ENCODE measurements at regions not wholly inside any gene's neighbourhood (a gene's known extent, or its start where the extent isn't known, plus 50 kb on each side); places are given as distances from the start of the nearest gene placed in this dataset.

DNA sequence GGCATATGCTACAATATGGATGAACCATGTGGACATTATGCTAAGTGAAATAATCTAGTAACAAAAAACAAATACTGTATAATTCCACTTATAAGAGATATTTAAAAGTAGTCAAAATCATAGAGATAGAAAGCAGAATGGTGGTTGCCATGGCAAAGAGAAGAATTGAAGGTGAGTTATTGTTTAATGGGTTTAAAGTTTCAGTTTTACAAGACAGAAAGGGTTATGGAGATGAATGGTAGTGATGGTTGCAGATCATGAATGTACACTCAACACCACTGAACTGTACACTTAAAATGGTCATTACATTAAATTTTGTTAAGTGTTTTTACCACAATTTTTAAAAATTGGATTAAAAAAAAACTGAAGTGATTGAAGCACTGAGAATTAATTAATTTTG is 298.2 kb upstream of the ZC3H15 start:
- no peak overlapping the region for H3K4me2 ChIP-seq (ENCODE audit: low read length)
- no peaks in the 10 kb centered on the region for H3K36me3 ChIP-seq (ENCODE audit: insufficient read depth, low read length)
- no peaks in the 10 kb centered on the region for H3K9me3 ChIP-seq (replicated peaks; ENCODE audit: low read length)

DNA sequence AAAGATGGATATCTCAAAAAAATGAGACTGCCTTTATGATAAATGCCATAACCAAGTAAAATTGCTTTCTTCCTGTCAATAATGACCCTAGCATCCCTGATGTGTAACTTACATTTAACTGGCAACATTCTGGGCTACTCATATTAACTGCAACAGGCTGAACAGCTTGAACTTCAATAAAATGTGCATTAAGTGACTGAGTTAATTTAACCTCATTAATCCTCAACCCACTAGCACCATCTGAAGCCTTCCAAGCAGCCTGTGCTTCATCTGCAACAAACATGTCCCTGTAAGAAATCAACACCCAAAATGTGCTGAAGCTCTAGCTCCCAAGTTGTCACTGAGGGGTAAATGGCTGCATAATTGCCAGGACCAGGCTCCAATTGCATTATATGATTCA is 296.2 kb upstream of the ZC3H15 start:
- Histone ChIP-seq H3K27me3 (ENCODE audit: control insufficient read depth, insufficient read depth, low read length) (no peaks in the 10 kb centered on the region), H3K9ac (ENCODE audit: low read depth, low read length) (no peak overlapping the region), H3K4me2 (ENCODE audit: low read length) (no peak overlapping the region), H3K36me3 (ENCODE audit: insufficient read depth, low read length) (no peaks in the 10 kb centered on the region), H3K4me1 (ENCODE audit: control insufficient read depth, insufficient read depth, low read length) (no peaks in the 10 kb centered on the region), H3K4me3 (ENCODE audit: low read length) (no peak overlapping the region), H3K9me3 (replicated peaks; ENCODE audit: low read length) (no peaks in the 10 kb centered on the region)

More for the DNA sequence above, 298.2 kb upstream of the ZC3H15 start:
- Histone ChIP-seq H3K27me3 (ENCODE audit: control insufficient read depth, insufficient read depth, low read length) (no peaks in the 10 kb centered on the region), H3K4me1 (ENCODE audit: control insufficient read depth, insufficient read depth, low read length) (no peaks in the 10 kb centered on the region), H3K4me3 (ENCODE audit: low read length) (no peak overlapping the region), H3K9ac (ENCODE audit: low read depth, low read length) (no peak overlapping the region)

DNA sequence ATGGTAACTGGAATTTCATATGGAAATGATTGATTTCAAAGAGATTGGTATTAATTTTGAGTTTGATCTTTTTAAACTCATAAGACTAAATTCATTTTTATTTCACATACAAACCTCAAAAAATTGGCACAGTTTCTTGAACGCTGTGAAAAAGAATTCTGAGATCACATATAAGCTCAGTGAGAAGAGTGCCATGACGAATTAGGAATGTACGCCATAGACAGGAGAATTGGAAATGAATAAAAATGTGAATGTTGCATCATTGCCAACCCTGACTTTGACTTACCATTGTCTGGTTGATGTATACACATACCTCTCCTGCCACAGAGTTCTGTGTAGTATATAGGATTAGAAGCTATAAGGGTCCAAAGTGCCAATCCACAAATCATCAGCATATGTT is 290.4 kb upstream of the ZC3H15 start:
- no peak overlapping the region for H3K4me3 ChIP-seq (ENCODE audit: low read length)

DNA sequence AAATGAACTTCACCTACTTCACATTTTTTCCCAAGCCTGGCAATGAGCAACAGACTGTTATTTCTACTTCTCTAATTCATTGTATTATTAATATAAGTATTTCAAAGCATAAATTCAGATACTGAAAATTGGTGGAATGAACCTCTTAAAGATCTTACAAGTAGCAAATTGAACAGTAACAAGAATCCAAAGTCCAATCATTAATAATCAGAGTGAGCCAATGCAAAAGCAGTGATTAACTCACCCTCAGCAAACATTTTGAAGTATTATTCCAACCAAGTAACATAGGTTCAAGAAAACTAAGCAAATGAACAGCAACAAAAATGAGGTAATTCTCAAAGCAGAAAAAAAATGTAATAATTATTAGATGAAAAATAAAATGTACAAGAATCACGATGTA is 288.1 kb upstream of the ZC3H15 start:
- no peaks in the 10 kb centered on the region for H3K9me3 ChIP-seq (replicated peaks; ENCODE audit: low read length)
- no peaks in the 10 kb centered on the region for H3K27me3 ChIP-seq (ENCODE audit: control insufficient read depth, insufficient read depth, low read length)
- no peaks in the 10 kb centered on the region for H3K4me1 ChIP-seq (ENCODE audit: control insufficient read depth, insufficient read depth, low read length)
- no peaks in the 10 kb centered on the region for H3K36me3 ChIP-seq (ENCODE audit: insufficient read depth, low read length)
- H3K4me2 ChIP-seq (ENCODE audit: low read length), result no peak overlapping the region
- H3K4me3 ChIP-seq (ENCODE audit: low read length), result no peak overlapping the region
- H3K9ac ChIP-seq (ENCODE audit: low read depth, low read length), result no peak overlapping the region

More for the DNA sequence above, 290.4 kb upstream of the ZC3H15 start:
- Histone ChIP-seq H3K9me3 (replicated peaks; ENCODE audit: low read length) (no peaks in the 10 kb centered on the region), H3K27me3 (ENCODE audit: control insufficient read depth, insufficient read depth, low read length) (no peaks in the 10 kb centered on the region), H3K9ac (ENCODE audit: low read depth, low read length) (no peak overlapping the region), H3K4me1 (ENCODE audit: control insufficient read depth, insufficient read depth, low read length) (no peaks in the 10 kb centered on the region), H3K36me3 (ENCODE audit: insufficient read depth, low read length) (no peaks in the 10 kb centered on the region), H3K4me2 (ENCODE audit: low read length) (no peak overlapping the region)

DNA sequence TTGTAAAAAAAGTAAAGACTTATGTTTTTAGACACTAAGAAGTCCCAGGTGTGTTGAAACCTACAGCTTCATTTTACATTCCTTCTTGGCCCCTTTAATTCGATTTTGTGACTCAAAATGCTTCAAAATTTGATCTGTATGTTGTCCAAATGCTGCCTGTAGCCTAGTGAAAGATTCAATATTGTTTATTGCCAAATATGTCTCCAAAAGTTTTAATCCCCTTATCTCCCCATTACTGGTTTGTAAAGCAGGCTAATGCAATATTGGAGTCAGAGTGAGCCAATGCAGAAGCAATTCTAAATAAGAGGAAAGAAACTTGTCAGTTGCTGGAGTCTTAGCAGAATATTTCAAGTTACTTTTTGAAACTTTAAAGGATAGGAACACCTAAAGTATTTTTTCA is 287.0 kb upstream of the ZC3H15 start:
- H3K27me3 ChIP-seq (ENCODE audit: control insufficient read depth, insufficient read depth, low read length), result no peaks in the 10 kb centered on the region
- no peak overlapping the region for H3K4me2 ChIP-seq (ENCODE audit: low read length)
- no peak overlapping the region for H3K4me3 ChIP-seq (ENCODE audit: low read length)
- H3K9ac ChIP-seq (ENCODE audit: low read depth, low read length), result no peak overlapping the region
- no peaks in the 10 kb centered on the region for H3K36me3 ChIP-seq (ENCODE audit: insufficient read depth, low read length)
- H3K9me3 ChIP-seq (replicated peaks; ENCODE audit: low read length), result no peaks in the 10 kb centered on the region
- no peaks in the 10 kb centered on the region for H3K4me1 ChIP-seq (ENCODE audit: control insufficient read depth, insufficient read depth, low read length)

DNA sequence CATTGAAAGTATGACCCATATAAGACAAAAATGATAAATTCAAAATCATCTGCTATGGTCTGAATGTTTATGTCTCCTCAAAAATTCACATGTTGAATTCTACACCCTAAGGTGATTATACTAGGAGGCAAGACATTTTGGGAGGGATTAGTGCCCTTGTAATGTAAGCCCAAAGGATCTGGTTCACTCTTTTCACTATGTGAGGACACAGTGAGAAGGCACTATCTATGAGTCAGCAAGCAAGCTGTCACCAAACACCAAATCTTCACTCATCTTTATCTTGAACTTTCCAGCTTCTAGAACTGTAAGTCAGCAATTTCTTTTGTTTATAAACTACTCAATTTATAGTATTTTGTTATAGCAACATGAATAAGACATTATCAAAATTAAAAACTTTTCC is 284.7 kb upstream of the ZC3H15 start:
- Histone ChIP-seq H3K4me2 (ENCODE audit: low read length) (no peak overlapping the region), H3K4me1 (ENCODE audit: control insufficient read depth, insufficient read depth, low read length) (no peaks in the 10 kb centered on the region), H3K27me3 (ENCODE audit: control insufficient read depth, insufficient read depth, low read length) (no peaks in the 10 kb centered on the region), H3K9me3 (replicated peaks; ENCODE audit: low read length) (no peaks in the 10 kb centered on the region), H3K36me3 (ENCODE audit: insufficient read depth, low read length) (no peaks in the 10 kb centered on the region), H3K4me3 (ENCODE audit: low read length) (no peak overlapping the region), H3K9ac (ENCODE audit: low read depth, low read length) (no peak overlapping the region)

DNA sequence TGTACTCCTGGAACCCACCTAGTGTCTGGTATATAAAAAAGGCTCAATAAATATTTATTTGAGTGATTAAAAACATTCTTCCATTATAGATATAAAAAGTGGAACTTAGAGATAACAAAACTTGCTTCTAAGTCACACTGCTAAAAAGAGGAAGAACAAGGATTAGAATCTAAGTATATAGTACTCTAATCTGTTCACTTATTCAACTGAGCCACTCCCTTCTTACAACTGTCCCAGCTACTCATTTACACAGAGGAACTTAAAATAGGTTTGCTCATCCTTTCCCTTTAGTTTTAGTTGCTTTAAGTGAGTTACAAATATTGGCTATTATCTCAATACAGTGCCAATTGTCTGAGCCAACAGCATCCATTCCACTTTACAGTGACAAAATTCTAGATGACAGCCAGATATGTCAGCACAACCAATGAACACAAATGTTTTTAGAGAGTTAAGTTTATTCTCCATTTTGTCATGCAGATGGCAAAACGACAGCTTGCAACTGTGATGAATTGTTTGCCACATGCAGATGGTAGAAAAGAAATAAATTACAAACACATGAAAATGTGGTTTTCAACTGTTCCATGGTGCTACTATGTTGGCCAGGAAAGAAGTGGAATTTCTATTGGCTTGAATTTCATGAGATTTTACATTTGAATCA is 280.7 kb upstream of the ZC3H15 start:
- no peaks in the 10 kb centered on the region for H3K36me3 ChIP-seq (ENCODE audit: insufficient read depth, low read length)
- no peak overlapping the region for H3K4me3 ChIP-seq (ENCODE audit: low read length)
- no peaks in the 10 kb centered on the region for H3K9me3 ChIP-seq (replicated peaks; ENCODE audit: low read length)
- H3K9ac ChIP-seq (ENCODE audit: low read depth, low read length), result no peak overlapping the region
- no peak overlapping the region for H3K4me2 ChIP-seq (ENCODE audit: low read length)
- H3K4me1 ChIP-seq (ENCODE audit: control insufficient read depth, insufficient read depth, low read length), result no peaks in the 10 kb centered on the region
- H3K27me3 ChIP-seq (ENCODE audit: control insufficient read depth, insufficient read depth, low read length), result no peaks in the 10 kb centered on the region

DNA sequence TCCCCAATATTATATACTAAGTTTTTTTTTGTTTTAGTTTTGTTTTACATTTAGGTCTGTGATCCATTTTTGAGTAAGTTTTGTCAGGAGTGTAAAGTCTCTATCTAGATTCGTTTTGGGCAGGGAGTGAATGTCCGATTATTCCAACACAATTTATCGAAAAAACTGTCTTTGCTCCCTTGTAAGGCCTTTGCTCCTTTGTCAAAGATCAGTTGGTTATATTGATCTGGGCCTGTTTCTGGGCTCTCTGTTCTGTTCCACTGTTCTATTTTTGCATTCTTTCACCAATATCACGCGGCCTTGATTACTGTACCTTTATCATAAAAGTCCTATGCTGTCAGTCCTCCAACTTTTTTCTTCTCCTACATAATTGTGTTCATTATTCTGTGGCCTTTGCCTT is 276.5 kb upstream of the ZC3H15 start:
- no peaks in the 10 kb centered on the region for H3K4me1 ChIP-seq (ENCODE audit: control insufficient read depth, insufficient read depth, low read length)
- H3K9me3 ChIP-seq (replicated peaks; ENCODE audit: low read length), result no peaks in the 10 kb centered on the region
- H3K4me3 ChIP-seq (ENCODE audit: low read length), result no peak overlapping the region
- H3K9ac ChIP-seq (ENCODE audit: low read depth, low read length), result no peak overlapping the region
- H3K36me3 ChIP-seq (ENCODE audit: insufficient read depth, low read length), result no peaks in the 10 kb centered on the region
- no peaks in the 10 kb centered on the region for H3K27me3 ChIP-seq (ENCODE audit: control insufficient read depth, insufficient read depth, low read length)
- H3K4me2 ChIP-seq (ENCODE audit: low read length), result no peak overlapping the region

DNA sequence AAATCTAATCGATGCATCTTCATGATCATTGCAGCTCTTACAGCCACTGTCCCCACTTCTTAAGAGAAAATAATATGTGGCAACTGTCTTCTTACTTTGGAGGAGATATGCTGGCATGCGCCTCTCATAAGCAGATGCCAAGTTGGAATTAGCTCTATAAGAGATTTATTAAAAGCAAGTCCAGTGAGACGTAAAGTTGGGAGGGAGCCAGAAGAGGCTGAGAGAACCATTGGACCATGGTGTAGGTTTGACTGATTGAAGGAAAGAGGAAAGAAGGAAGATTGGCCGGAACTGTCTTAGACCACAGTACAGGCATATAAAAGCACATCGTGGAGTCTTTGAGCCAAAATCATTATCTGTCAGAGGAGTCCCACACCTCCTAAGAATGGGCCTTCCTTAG is 265.7 kb upstream of the ZC3H15 start:
- Histone ChIP-seq H3K9ac (ENCODE audit: low read depth, low read length) (no peak overlapping the region), H3K4me3 (ENCODE audit: low read length) (no peak overlapping the region), H3K9me3 (replicated peaks; ENCODE audit: low read length) (no peaks in the 10 kb centered on the region)

DNA sequence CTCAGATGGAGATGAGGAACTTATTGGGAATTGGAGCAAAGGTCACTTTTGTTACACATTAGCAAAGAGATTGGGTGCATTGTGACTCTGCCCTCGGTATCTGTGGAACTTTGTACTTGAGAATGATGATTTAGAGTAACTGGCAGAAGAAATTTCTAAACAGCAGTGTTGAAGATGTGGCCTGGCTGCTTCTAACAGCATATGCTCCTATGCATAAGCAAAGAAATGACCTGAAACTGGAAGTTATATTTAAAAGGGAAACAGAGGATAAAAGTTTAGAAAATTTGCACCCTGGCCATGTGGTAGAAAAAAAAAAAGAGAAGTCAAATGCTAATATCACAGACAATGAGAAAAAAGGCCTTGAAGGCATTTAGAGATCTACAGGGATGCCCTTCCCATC is 256.8 kb upstream of the ZC3H15 start:
- H3K4me1 ChIP-seq (ENCODE audit: control insufficient read depth, insufficient read depth, low read length), result no peaks in the 10 kb centered on the region
- no peaks in the 10 kb centered on the region for H3K9me3 ChIP-seq (replicated peaks; ENCODE audit: low read length)
- H3K36me3 ChIP-seq (ENCODE audit: insufficient read depth, low read length), result no peaks in the 10 kb centered on the region
- no peak overlapping the region for H3K4me2 ChIP-seq (ENCODE audit: low read length)
- H3K4me3 ChIP-seq (ENCODE audit: low read length), result no peak overlapping the region
- no peaks in the 10 kb centered on the region for H3K27me3 ChIP-seq (ENCODE audit: control insufficient read depth, insufficient read depth, low read length)
- H3K9ac ChIP-seq (ENCODE audit: low read depth, low read length), result no peak overlapping the region

More for the DNA sequence above, 265.7 kb upstream of the ZC3H15 start:
- Histone ChIP-seq H3K4me1 (ENCODE audit: control insufficient read depth, insufficient read depth, low read length) (no peaks in the 10 kb centered on the region), H3K27me3 (ENCODE audit: control insufficient read depth, insufficient read depth, low read length) (no peaks in the 10 kb centered on the region), H3K36me3 (ENCODE audit: insufficient read depth, low read length) (no peaks in the 10 kb centered on the region), H3K4me2 (ENCODE audit: low read length) (no peak overlapping the region)

DNA sequence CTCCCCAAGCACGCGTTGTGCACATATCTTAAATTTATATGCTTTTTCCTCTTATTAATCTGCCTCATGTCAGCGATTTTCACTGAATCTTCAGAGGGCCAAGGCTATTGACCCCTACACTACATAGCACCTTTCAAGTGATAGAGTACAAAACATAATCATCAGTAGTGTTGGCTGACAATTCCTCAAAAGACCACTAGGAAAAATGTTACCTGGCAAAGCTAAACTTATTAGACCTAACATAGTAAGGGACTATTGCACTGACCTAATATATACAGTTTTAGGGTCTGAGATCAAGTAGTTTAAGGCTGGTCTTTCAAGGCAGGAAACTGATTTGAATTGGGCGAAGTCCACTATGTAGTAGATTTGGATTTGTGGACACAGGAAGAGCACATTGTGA is 244.2 kb upstream of the ZC3H15 start:
- Histone ChIP-seq H3K9ac (ENCODE audit: low read depth, low read length) (no peak overlapping the region), H3K36me3 (ENCODE audit: insufficient read depth, low read length) (no peaks in the 10 kb centered on the region), H3K4me3 (ENCODE audit: low read length) (no peak overlapping the region), H3K4me1 (ENCODE audit: control insufficient read depth, insufficient read depth, low read length) (no peaks in the 10 kb centered on the region), H3K27me3 (ENCODE audit: control insufficient read depth, insufficient read depth, low read length) (no peaks in the 10 kb centered on the region), H3K4me2 (ENCODE audit: low read length) (no peak overlapping the region), H3K9me3 (replicated peaks; ENCODE audit: low read length) (no peaks in the 10 kb centered on the region)

DNA sequence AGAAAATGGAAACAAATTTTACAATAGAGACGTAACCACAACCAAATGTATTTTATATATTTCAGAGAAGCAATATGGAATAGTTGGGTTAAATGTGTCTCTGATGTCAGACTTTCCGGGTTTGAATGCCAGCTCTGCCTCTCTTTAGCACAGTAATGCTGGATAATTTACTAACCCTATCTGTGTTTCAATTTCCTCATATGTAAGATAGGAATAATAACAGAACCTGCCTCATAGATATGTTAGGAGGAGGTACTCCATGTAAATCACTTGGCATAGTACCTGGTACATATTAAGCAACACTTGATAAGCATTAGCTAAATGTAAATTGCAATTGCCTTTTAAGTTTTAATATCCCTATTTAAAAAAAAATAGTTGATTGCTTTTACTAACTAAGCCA is 231.3 kb upstream of the ZC3H15 start:
- Histone ChIP-seq H3K9me3 (replicated peaks; ENCODE audit: low read length) (no peaks in the 10 kb centered on the region), H3K27me3 (ENCODE audit: control insufficient read depth, insufficient read depth, low read length) (no peaks in the 10 kb centered on the region), H3K36me3 (ENCODE audit: insufficient read depth, low read length) (no peaks in the 10 kb centered on the region), H3K4me2 (ENCODE audit: low read length) (no peak overlapping the region), H3K4me3 (ENCODE audit: low read length) (no peak overlapping the region), H3K9ac (ENCODE audit: low read depth, low read length) (no peak overlapping the region), H3K4me1 (ENCODE audit: control insufficient read depth, insufficient read depth, low read length) (no peaks in the 10 kb centered on the region)

Measured in skeletal muscle satellite cell (primary cell).